Prostate gland (tissue), 2 donors: ENCODE measurements at regions not wholly inside any gene's neighbourhood (a gene's known extent, or its start where the extent isn't known, plus 50 kb on each side); places are given as distances from the start of the nearest gene placed in this dataset.

Source experiments
- POLR2A ChIP-seq: fragments of 450-650 bp; IDR thresholded peaks from one replicate; pipeline ENCODE4 v1.6.1; 2016; ENCODE audit warnings: antibody characterized with exemption, mild to moderate bottlenecking
- POLR2AphosphoS5 ChIP-seq: sonication (generic); formaldehyde crosslinking; IDR thresholded peaks from one replicate; pipeline ENCODE4 v1.6.1; 2017; ENCODE audit warnings: antibody characterized with exemption
- TF ChIP-seq, protein P1 (sequence below), 4 experiments: fragments of 200-600 bp in 2 of 4; fragments of 450-650 bp in 2 of 4; sonication (generic) in 2 of 4; IDR thresholded peaks; 1 replicate in 3 of 4; 2 replicates in 1 of 4; pipeline ENCODE4 v1.5.1; 2016 to 2019; ENCODE audit warnings: antibody characterized with exemption in 4 of 4, mild to moderate bottlenecking in 2 of 4, moderate library complexity in 2 of 4

DNA sequence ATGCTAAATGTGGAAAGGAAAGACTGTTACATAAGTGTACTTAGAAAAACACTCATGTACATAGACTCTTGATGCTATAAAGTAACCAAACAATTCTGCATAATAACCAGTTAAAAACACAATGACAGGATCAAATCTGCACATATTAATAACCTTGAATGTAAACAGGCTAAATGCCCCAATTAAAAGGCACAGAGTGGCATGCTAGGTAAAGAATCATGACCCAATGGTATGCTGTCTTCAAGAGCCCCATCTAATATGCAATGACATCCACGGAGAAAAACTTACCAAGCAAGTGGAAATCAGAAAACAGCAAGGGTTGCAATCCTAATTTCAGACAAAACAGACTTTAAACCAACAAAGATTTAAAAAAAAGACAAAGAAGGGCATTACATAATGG lies 644.8 kb upstream of the PKN2 start:
- TF ChIP-seq, protein P1, sequence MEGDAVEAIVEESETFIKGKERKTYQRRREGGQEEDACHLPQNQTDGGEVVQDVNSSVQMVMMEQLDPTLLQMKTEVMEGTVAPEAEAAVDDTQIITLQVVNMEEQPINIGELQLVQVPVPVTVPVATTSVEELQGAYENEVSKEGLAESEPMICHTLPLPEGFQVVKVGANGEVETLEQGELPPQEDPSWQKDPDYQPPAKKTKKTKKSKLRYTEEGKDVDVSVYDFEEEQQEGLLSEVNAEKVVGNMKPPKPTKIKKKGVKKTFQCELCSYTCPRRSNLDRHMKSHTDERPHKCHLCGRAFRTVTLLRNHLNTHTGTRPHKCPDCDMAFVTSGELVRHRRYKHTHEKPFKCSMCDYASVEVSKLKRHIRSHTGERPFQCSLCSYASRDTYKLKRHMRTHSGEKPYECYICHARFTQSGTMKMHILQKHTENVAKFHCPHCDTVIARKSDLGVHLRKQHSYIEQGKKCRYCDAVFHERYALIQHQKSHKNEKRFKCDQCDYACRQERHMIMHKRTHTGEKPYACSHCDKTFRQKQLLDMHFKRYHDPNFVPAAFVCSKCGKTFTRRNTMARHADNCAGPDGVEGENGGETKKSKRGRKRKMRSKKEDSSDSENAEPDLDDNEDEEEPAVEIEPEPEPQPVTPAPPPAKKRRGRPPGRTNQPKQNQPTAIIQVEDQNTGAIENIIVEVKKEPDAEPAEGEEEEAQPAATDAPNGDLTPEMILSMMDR (IDR thresholded peaks at IDR 0.05) = no peak
- TF ChIP-seq POLR2A (no peak), POLR2AphosphoS5 (no peak)
